GM12891 (cell line): ENCODE measurements at regions not wholly inside any gene's neighbourhood (a gene's known extent, or its start where the extent isn't known, plus 50 kb on each side); places are given as distances from the start of the nearest gene placed in this dataset.

Source experiments
- POLR2A ChIP-seq: IDR thresholded peaks from 2 replicates; pipeline ENCODE4 v1.6.1; 2011; ENCODE audit warnings: low read depth, low read length, control low read depth
- POLR2AphosphoS5 ChIP-seq: IDR thresholded peaks from 2 replicates; pipeline ENCODE4 v1.6.1; 2011; ENCODE audit warnings: low read depth, low read length, control low read depth
- SPI1 ChIP-seq: IDR thresholded peaks from 2 replicates; pipeline ENCODE4 v1.6.1; 2011; ENCODE audit warnings: low read depth, low read length, control low read depth
- TAF1 ChIP-seq: IDR thresholded peaks from 2 replicates; pipeline ENCODE4 v1.6.1; 2011; ENCODE audit warnings: low read depth, low read length, control low read depth

DNA sequence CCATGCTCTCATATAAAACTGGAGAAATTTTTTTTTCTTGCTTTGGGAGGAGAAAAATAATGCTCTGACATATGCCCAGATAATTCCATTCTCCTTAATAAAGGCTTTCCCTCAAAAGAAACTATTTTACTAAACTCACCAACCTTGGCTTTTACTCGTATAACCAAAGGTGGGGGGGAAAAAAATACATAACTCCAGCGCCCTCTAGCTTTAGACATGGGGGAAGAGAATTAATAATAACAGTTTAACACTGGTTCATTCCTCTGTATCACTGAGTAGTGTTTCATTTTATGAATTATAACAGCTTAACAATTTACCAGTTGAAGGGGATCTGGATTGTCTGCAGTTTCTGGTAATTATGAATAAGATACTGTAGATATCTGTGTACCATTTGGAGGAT, 1226.1 kb downstream of the GRIK2 start:
- TF ChIP-seq SPI1 (no peak), POLR2A (no peak), POLR2AphosphoS5 (no peak), TAF1 (no peak)
